HG03342 (cell line): ENCODE measurements at regions not wholly inside any gene's neighbourhood (a gene's known extent, or its start where the extent isn't known, plus 50 kb on each side); places are given as distances from the start of the nearest gene placed in this dataset.

Experiments
- ATAC-seq: cut with Tn5 transposase; IDR thresholded peaks from one replicate; pipeline ENCODE4 v1.9.1; 2021; ENCODE audit warnings: mild to moderate bottlenecking, moderate library complexity; ENCODE audit not compliant: unreplicated experiment

DNA sequence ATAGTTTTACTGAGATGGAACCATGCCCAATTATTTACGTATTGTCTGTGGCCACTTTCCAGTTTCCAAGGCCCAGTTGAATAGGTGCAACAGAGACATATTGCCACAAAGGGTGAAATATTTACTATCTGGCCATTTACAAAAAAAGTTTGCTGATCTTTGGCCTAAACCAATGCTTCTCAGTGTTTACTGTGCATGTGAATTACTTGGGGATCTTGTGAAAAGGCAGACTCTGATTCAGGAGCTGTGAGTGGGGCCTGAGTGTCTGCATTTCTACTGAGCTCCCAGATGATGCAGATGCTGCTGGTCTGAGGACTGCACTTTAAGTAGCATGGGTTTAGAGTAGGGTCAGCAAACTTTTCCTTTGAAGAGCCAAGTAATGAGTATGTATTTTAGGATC, 94.1 kb upstream of the PDE5A start:
- no peak for ATAC-seq

DNA sequence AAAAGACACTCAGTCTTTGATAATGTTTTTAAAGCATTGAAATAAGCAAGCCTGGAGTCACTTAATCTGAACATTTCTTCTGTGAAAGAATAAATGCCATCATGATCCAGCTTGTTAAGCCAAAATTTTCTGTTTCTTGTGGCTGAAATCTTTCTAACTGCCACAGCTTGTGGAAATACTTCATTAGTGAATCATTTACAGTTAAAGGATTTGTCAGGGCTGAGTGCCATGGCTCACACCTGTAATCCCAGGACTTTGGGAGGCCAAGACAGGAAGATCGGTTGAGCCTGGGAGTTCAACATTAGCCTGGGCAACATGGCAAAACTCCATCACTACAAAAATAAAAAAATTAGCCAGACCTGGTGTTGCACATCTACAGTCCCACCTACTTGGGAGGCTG, 93.3 kb upstream of the PDE5A start:
- no peak for ATAC-seq

DNA sequence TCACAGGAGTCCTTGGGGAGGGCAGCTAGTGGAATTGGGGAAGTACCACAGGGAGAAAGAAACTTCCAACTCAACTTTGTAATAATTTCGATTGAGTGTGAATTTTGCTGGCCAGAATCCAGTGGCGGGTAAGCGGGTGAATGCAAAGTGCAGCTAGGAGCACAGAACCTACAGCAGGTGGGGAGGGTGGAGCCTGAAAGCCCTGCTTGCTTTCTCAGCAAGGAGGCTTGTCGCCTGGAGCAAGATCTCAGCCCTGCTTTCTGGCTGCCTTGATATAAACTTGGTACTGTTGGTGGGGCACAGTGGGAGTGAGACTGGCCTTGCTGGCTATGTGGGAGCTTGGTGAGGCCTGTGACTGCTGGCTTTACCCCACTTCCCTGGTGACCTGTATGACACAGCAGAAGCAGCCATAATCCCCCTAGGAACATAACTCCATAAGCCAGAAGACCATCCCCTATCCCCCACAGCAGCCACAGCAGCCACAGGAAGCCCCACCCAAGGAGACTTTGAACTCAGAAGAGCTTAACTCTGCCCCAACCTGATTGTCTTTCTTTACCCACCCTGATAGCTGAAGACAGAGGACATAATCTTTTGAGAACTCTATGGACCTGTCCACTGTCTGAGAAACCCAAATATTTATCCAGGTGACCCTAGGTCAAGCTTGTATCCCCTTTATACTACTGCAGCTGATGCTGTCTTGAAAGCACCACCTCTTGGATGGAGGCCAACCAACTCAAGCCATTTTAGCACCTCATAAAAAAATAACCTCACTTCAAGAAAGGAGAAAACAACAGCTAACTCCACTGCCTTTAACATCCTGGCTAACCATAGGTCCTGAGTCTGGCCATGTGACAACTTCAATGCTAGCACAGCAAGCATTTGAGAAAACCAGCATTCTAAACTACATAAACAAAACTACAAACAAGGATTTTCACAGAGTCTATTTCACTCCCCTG, 87.2 kb upstream of the PDE5A start:
- ATAC-seq, result no peak

DNA sequence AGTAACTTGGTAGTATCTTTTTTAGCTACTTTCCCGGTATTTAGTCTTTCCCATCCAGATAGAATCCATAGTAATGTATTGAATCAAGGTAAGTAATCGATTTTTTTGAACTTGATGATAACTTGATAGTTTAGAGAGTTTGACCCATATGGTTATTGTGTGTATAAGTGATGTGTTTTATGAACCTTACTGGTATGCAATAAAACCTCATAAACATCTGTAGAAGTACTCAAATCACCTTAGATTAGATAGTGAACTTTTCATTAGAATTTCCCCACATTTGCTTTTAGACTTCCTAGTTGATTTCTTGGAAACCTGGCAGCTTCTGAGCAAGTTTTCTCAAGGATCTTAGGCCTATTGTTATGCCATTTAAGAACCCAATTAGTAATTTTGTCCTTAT, 80.8 kb upstream of the PDE5A start:
- ATAC-seq, result no peak

DNA sequence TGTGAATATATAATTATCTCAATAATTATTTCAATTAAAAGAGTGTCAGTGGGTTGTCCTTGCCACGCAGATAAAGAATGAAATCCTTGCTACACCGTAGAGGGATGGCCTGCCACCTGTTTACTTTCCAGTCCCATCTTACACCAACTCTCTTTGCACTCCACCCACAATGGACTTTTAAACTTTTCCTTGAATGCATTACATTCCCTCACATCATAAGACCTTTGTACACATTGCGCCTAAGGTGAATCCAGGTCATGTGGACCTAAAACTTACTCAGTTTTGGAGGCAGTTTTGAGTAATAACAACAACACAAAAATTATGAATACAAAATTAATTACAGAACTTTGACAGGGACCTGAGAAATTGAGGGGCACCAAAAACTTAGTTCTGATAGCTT, 78.7 kb upstream of the PDE5A start:
- ATAC-seq, result no peak

DNA sequence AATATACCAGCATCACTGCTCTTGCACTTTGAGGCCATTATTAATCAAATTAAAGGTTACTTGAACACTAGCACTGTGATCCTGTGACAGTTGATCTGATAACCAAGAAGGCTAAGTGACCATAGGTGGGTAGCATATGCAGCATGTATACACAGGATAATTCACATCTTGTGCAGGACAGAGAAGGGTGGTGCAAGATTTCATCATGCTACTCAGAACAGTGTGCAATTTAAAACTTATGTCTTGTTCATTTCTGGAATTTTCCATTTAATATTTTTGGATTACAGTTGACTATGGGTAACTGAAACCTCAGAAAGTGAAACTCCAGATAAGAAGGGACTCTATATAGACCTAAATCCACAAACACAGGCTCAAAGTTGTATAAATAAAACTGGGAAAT, 78.2 kb upstream of the PDE5A start:
- no peak for ATAC-seq

DNA sequence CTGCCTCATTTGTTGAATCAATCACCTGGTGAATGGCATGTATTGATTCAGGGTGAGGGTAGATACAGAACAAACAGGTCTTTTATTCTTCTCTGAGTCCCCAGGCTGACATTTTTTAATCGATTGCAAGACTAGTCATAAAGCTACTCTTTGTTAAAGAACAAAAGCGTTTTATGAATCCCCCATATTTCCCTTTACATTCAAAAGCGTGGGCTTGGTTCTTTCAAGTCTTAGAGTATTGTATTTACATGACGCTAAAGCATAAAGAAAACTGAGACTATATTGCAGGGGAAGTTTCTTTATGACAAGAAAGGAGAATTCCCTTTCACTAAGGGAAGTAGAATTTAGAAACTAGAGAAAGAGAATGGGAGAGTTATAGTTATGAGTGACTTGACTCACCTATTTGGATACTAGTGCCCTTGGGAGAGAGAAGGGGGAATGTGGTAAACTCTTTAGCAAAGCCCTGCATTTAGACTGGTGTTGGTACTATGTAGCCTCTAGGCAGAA, 69.3 kb upstream of the PDE5A start:
- peak; percentile 66 for ATAC-seq

DNA sequence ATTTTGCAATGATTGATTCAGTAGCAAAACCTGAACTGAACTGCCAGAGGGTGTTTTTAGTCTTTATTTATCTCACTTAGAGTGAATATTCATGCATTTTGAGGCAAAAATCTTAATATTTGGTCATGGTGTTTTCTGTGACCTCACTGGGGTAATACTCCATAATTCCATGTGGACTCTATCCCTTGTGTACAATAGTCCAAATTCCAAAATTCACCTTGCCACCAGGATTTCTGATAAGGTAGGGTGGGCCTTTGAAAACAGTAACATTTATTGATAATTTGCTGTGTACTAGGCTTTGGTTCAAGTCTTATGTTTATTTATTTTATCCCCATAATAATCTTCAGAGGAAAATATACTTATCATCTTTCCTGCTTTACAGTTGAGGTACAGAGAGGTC, 68.4 kb upstream of the PDE5A start:
- ATAC-seq, result no peak

DNA sequence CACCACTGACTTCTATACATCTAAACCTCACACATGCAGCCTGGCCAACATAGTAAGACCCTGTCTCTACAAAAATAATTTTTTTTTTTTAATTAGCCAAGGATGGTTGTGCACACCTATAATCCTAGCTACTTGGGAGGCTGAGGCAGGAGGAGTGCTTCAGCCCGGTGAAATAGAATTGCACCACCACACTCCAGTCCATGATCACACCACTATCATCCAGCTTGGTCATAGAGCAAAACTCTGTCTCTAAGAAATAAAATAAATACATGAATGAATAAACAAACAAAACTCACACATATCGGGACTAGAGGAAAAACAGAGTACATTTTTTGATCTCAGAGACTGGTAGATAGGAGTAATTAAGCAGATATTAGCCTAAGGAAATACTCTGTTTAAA, 66.6 kb upstream of the PDE5A start:
- no peak for ATAC-seq

DNA sequence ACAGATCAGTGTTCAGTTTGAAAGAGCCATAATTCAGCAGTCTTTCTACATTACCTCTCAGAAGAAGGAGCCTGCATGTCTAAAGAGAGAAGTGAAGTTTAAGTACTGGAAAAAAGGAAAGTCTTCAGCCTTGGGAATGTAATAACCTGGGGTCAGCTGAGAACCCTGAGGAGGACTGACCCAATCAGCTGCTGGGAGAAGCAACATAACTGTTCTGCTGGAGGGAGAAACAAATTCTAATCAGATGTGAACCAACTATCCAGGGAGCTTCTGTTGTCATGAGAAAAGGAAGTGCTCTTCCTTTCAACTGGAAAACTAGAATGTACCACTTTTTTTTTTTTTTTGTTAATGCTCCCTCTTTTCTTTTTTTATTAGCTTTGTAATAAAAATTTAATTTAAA, 64.5 kb upstream of the PDE5A start:
- ATAC-seq, result no peak

DNA sequence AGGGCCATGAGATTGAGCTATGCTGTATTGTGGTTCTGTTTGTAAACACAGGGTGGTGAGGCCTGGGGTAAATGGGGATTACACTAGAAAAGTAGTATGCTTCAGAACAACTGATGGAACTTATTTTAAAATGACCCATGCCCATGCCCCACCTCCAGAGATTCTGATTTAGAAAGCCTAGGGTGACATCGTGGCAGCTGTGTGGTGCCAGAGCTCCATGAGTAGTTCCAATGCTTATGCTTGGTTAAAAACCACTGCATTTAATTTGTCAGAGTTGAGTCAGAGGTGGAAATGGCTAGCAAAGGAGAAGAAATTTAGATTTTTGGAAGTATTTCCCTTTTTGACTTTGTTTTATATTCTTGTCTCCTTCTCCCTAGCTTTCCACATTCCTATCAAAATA, 63.4 kb upstream of the PDE5A start:
- ATAC-seq, result no peak

DNA sequence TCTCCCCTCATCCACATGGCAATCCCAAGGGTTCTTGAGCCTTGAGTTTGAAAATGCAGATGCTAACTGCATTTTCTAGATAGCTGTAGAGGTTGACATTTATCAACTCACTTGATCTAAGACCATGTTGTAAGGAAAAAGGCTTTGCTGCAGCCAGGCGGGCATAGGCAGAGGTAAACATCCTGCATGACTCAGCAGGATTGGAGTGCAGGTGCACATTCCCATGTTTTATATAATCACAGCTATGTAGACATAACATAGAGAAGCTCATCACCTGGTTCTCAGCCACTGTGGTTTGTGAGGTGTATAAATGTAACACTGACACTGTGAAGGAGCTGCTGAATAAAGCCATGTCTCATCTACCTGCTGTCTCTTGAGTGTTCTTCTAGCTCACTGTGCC, 62.3 kb upstream of the PDE5A start:
- ATAC-seq, result no peak

DNA sequence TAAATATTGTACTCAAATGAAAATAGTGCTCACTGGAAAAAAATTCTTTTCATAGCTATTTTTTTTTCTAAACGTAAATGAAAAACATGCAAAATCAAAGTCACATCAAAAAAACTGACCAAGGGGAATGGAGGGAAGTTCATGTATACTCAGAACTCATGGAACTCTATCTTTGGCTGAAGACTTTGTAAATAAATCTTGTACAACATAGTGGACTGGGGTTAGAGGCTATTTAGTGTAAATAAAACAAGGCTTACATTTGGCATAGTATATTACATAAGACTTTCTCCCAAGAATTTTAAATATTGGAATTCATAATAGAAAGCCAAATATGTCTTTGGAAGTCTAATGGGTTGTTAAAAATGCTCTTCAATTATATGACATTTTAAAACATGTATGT, 59.8 kb upstream of the PDE5A start:
- no peak for ATAC-seq

DNA sequence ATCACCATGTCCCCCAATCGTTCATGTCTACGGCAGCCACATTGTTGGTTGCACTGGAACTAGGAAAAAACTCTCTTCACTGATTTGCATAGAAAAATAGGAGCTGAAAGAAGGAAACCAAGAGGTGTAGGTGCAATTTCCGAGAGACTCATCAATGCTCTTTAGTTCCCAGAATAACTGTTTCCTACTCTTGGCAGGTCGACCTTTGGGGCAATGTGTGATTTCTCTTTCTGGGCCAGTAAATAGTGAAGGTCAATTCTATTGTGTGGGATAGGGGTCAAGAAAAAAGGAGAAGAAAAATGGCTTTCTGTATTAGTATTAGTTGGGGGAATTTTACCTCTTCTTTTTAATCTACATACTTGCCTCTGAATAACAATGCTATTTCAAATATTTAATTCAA, 55.9 kb upstream of the PDE5A start:
- no peak for ATAC-seq

DNA sequence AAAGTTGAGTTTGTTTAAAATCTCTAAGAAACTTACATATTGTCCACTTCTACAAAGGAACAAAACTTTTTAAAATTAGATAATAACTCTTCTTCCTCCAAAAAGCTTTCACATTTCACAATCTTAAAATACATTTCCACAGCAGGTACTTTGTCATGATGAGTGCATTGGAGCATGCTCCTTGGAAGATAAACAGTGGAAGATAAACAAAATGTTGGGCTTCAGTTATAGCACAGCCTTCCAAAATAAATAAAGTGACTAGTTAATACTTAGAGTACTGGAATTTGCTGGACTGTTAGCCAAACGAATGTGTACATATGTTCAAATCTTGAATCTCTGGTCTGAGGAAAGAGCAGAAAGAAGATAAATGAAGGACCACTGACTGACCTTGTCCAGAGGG, 54.9 kb upstream of the PDE5A start:
- no peak for ATAC-seq

DNA sequence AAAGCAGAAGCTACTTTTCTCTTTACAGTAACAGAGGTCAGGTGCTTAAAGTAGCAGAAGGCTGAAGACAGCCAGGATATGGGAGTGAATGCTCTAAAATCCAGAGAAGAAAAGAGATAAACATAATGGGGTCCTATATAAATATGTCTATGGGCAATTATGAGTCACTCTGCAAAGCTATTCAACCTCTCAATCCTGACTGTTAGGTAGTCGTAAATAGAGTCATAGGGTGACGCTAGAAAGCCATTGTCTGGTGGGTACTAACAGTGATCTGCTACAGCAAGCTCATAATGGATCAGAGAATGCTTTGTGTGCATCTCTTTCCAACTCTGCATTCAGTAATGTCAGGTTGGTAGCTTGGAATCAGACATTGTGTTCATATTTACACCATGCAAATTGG, 53.5 kb upstream of the PDE5A start:
- no peak for ATAC-seq

DNA sequence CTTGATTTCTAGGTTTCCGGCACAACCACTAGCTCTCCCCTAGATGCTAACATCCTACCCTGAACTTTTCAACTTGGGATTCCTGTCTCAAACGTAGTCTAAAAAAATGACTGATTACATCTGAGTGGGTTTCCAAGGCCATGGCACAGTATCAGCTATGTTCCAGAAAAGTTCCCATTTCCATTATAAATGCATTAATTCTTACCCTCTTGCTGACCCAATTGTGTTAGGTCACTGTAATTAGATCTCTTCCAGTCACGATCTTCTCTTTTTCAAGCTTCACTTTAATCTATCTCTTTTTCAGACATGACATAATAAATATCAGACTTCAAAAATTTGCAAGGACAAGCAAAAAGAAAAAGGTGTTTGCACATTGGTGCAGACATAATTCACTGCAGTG, 50.6 kb upstream of the PDE5A start:
- no peak for ATAC-seq

DNA sequence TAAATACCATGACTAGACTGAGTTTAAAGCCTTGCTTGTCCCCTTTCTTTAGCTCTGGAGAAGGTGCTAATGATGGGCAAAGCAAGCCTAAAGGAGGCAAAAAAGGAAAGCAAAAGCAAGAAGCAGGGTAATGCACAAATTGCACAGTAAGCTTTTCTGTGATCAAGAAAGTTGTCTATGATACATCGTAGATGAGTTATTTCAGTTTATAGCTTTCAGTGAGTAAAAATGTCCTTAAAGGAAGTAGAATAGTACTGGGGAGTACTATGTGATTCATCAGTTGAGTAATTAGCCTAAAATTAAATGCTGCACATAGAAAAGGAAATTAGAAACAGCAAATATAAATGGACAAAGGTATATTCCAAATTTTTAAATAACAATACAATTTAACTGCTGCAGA, 50.2 kb upstream of the PDE5A start:
- ATAC-seq, result no peak
